DOHH2 (cell line): ENCODE measurements at regions not wholly inside any gene's neighbourhood (a gene's known extent, or its start where the extent isn't known, plus 50 kb on each side); places are given as distances from the start of the nearest gene placed in this dataset.

Experiments used
- H3F3A ChIP-seq: fragments of 200-600 bp; sonication (generic), shearing (Covaris generic); 2 replicates; pipeline ENCODE4 v1.6.0; 2016; ENCODE audit warnings: antibody characterized with exemption, mild to moderate bottlenecking; ENCODE audit not compliant: control insufficient read depth, insufficient read depth
- H3K27ac ChIP-seq: fragments of 200-600 bp; sonication (generic); 2 replicates; pipeline ENCODE4 v1.5.1; 2014; ENCODE audit warnings: low read depth, mild to moderate bottlenecking, low read length, moderate library complexity
- H3K27me3 ChIP-seq: fragments of 200-600 bp; sonication (generic); 2 replicates; pipeline ENCODE4 v1.6.1; 2014; ENCODE audit warnings: mild to moderate bottlenecking, low read length, mixed read lengths; ENCODE audit not compliant: control insufficient read depth
- H3K36me3 ChIP-seq: fragments of 200-600 bp; sonication (generic); 2 replicates; pipeline ENCODE4 v1.6.1; 2014; ENCODE audit warnings: mild to moderate bottlenecking, low read length, moderate library complexity, mixed read lengths; ENCODE audit not compliant: control insufficient read depth
- H3K4me1 ChIP-seq: fragments of 200-600 bp; sonication (generic); 2 replicates; pipeline ENCODE4 v1.6.1; 2014; ENCODE audit warnings: mild to moderate bottlenecking, low read length, mixed read lengths; ENCODE audit not compliant: control insufficient read depth
- H3K4me2 ChIP-seq: fragments of 200-600 bp; sonication (generic); 2 replicates; pipeline ENCODE4 v1.6.0; 2014; ENCODE audit warnings: mild to moderate bottlenecking, low read length, moderate library complexity
- H3K4me3 ChIP-seq: fragments of 200-600 bp; sonication (generic); 2 replicates; pipeline ENCODE4 v1.5.1; 2014; ENCODE audit warnings: mild to moderate bottlenecking, low read length, mixed read lengths
- H3K79me2 ChIP-seq: fragments of 200-600 bp; sonication (generic); 2 replicates; pipeline ENCODE4 v1.6.1; 2014; ENCODE audit warnings: mild to moderate bottlenecking, low read length, mixed read lengths; ENCODE audit not compliant: control insufficient read depth
- H3K9me2 ChIP-seq: fragments of 200-600 bp; sonication (generic); replicated peaks from 2 replicates; pipeline ENCODE4 v1.6.1; 2014; ENCODE audit warnings: mild to moderate bottlenecking, low read length, mixed read lengths; ENCODE audit not compliant: control insufficient read depth
- H3K9me3 ChIP-seq: fragments of 200-600 bp; sonication (generic); 2 replicates; pipeline ENCODE4 v1.6.1; 2014; ENCODE audit warnings: antibody characterized with exemption, low read length, mixed read lengths; ENCODE audit not compliant: control insufficient read depth, insufficient read depth
- H4K20me1 ChIP-seq: fragments of 200-600 bp; sonication (generic); 2 replicates; pipeline ENCODE4 v1.6.0; 2014; ENCODE audit warnings: low read depth, mild to moderate bottlenecking, antibody characterized with exemption, low read length, moderate library complexity; ENCODE audit not compliant: control insufficient read depth, insufficient read depth
- EZH2phosphoT487 ChIP-seq: fragments of 200-600 bp; sonication (generic); IDR thresholded peaks from 2 replicates; pipeline ENCODE4 v1.6.1; 2017; ENCODE audit warnings: borderline replicate concordance, mild to moderate bottlenecking, antibody characterized with exemption, low read length, moderate library complexity, mixed read lengths
- TF ChIP-seq, protein P1 (sequence below): fragments of 200-600 bp; sonication (generic); IDR thresholded peaks from one replicate; pipeline ENCODE4 v1.5.1; 2014; ENCODE audit warnings: antibody characterized with exemption, mild to moderate bottlenecking, low read depth, low read length; ENCODE audit not compliant: poor library complexity, severe bottlenecking

DNA sequence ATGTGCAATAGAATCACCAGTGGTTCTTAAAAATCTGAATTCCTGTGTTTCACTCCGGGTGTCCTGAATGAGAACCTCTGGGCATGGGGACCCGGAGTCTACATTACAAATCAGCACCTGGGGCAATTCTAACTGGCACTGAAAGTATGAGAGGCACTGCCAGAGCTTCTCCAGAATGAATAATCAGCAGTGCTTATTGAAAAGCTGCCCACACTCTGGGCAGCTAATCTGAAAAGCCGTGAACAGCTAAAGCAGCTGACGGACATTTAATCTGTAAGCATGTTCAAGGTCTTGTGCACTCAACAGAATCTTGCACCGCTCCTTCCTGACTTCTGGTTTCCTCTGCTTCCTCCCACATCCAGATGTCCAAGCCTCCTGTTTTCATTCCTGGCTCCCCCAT is 113.3 kb upstream of the KIF5B start:
- Histone ChIP-seq H3K9me3 (no peaks in the 10 kb centered on the region), H3K27ac (no peak overlapping the region), H3K4me1 (no peaks in the 10 kb centered on the region), H3K79me2 (no peaks in the 10 kb centered on the region), H3K4me3 (no peak overlapping the region), H3K36me3 (no peaks in the 10 kb centered on the region), H3F3A (no peaks in the 10 kb centered on the region), H4K20me1 (no peaks in the 10 kb centered on the region), H3K9me2 (no peaks in the 10 kb centered on the region), H3K4me2 (no peak overlapping the region), H3K27me3 (no peaks in the 10 kb centered on the region)
- no peak for TF ChIP-seq EZH2phosphoT487
- TF ChIP-seq, protein P1, sequence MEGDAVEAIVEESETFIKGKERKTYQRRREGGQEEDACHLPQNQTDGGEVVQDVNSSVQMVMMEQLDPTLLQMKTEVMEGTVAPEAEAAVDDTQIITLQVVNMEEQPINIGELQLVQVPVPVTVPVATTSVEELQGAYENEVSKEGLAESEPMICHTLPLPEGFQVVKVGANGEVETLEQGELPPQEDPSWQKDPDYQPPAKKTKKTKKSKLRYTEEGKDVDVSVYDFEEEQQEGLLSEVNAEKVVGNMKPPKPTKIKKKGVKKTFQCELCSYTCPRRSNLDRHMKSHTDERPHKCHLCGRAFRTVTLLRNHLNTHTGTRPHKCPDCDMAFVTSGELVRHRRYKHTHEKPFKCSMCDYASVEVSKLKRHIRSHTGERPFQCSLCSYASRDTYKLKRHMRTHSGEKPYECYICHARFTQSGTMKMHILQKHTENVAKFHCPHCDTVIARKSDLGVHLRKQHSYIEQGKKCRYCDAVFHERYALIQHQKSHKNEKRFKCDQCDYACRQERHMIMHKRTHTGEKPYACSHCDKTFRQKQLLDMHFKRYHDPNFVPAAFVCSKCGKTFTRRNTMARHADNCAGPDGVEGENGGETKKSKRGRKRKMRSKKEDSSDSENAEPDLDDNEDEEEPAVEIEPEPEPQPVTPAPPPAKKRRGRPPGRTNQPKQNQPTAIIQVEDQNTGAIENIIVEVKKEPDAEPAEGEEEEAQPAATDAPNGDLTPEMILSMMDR: no peak

DNA sequence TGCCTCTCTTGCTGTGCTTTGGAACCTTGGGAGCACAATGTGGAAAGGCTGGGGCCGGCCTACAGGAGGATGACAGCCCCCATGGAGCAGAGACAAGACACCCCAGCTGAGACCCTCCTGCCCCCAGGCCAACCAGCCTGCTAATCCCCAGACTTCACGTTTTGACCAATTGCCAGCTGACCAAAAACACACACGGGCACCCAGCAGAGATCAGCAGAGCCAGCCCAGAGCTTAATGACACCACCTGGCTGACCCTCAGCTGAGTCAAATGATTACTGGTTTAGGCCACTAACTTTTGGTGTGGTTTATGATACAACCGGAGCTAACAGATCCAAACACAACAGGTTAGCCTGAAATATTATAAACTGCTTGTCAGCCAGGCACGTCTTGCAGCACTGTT is 111.2 kb upstream of the KIF5B start:
- Histone ChIP-seq H3K79me2 (no peaks in the 10 kb centered on the region), H3K9me2 (no peaks in the 10 kb centered on the region), H3K4me3 (no peak overlapping the region), H3K27me3 (no peaks in the 10 kb centered on the region), H3K9me3 (no peaks in the 10 kb centered on the region), H3K36me3 (no peaks in the 10 kb centered on the region), H3K4me2 (no peak overlapping the region), H4K20me1 (no peaks in the 10 kb centered on the region), H3K4me1 (peaks cover 4% of the 10 kb centered on the region), H3F3A (no peaks in the 10 kb centered on the region), H3K27ac (no peak overlapping the region)
- no peak for TF ChIP-seq EZH2phosphoT487
- TF ChIP-seq, protein P1: no peak

DNA sequence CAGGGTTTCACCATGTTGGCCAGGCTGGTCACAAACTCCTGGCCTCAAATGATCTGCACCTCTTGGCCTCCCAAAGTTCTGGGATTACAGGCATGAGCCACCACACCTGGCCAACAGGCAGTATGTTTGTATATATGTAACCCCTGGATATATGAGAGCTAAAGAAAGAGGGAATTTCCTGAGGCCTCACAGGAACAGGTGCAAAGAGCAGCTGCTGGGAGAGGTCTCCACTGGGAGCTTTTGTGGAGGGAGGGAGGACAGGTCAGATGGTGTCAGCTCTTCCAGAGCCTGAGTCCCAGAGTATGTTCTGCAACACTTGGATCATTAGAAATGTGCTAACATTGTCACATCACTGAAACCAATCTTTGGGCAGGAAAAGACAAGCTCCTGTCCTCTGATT is 110.1 kb upstream of the KIF5B start:
- Histone ChIP-seq H3K79me2 (no peaks in the 10 kb centered on the region), H4K20me1 (no peaks in the 10 kb centered on the region), H3K9me2 (no peaks in the 10 kb centered on the region), H3K27me3 (no peaks in the 10 kb centered on the region), H3K4me3 (no peak overlapping the region), H3K36me3 (no peaks in the 10 kb centered on the region), H3F3A (no peaks in the 10 kb centered on the region), H3K4me1 (peaks cover 4% of the 10 kb centered on the region), H3K4me2 (no peak overlapping the region), H3K9me3 (no peaks in the 10 kb centered on the region), H3K27ac (no peak overlapping the region)
- TF ChIP-seq, protein P1: no peak
- no peak for TF ChIP-seq EZH2phosphoT487

DNA sequence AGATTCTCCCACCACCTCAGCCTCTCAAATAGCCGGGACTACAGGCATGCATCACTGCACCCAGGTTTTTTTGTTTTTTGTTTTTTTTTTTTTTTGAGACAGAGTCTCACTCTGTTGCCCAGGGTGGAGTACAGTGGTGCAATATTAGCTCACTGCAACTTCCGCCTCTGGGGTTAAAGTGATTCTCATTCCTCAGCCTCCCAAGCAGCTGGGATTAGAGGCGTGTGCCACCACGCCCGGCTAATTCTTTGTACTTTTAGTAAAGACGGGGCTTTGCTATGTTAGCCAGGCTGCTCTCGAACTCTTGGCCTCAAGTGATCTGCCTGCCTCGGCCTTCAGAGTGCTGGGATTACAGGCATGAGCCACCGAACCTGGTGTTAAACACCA is 107.5 kb upstream of the KIF5B start:
- Histone ChIP-seq H3K4me1 (peaks cover 4% of the 10 kb centered on the region), H3K9me2 (no peaks in the 10 kb centered on the region), H3K4me2 (no peak overlapping the region), H3K27me3 (no peaks in the 10 kb centered on the region), H3F3A (no peaks in the 10 kb centered on the region), H3K36me3 (no peaks in the 10 kb centered on the region), H4K20me1 (no peaks in the 10 kb centered on the region), H3K79me2 (no peaks in the 10 kb centered on the region), H3K9me3 (no peaks in the 10 kb centered on the region), H3K27ac (no peak overlapping the region), H3K4me3 (no peak overlapping the region)
- no peak for TF ChIP-seq EZH2phosphoT487
- TF ChIP-seq, protein P1: no peak
